ENCODE measurements at regions not wholly inside any gene's neighbourhood (a gene's known extent, or its start where the extent isn't known, plus 50 kb on each side); places are given as distances from the start of the nearest gene placed in this dataset.

- Mint-ChIP-seq H3K4me1 (peaks cover 0 to 1% (median 0%) of the 10 kb centered on the region in 4 donors), H3K27ac (no peak overlapping the region), H3K36me3 (peaks cover 0 to 4% of the 10 kb centered on the region in 2 donors), H3K27me3 (no peaks in the 10 kb centered on the region), H3K9me3 (peaks cover 0 to 7% (median 2%) of the 10 kb centered on the region in 8 donors), H3K4me3 (no peak overlapping the region)
- POLR2A ChIA-PET (ENCODE audit: partially characterized antibody): no interaction called here
- H3K36me3 ChIP-seq (ENCODE audit: insufficient read depth, low read length): no peaks in the 10 kb centered on the region
- H3K4me3 ChIP-seq (ENCODE audit: low read length in 2 of 2): no peak overlapping the region
- H3K27ac ChIP-seq (ENCODE audit: low read depth, low read length): no peak overlapping the region
- H3K4me1 ChIP-seq (ENCODE audit: insufficient read depth, low read length): no peaks in the 10 kb centered on the region
- no peaks in the 10 kb centered on the region for H3K27me3 ChIP-seq (ENCODE audit: insufficient read depth, low read length)
- CTCF ChIA-PET (ENCODE audit: partially characterized antibody): no interaction called here
- H3K9me3 ChIP-seq (ENCODE audit: control insufficient read depth in 1 of 2, low read length in 2 of 2): no peaks in the 10 kb centered on the region
- DNase-seq: no peak
- intact Hi-C loops (cut with micrococcal nuclease): no loop called here
Observed at GRCh38 chr3:110067527-110067926, 730.2 kb upstream of the DPPA4 start.

DNA sequence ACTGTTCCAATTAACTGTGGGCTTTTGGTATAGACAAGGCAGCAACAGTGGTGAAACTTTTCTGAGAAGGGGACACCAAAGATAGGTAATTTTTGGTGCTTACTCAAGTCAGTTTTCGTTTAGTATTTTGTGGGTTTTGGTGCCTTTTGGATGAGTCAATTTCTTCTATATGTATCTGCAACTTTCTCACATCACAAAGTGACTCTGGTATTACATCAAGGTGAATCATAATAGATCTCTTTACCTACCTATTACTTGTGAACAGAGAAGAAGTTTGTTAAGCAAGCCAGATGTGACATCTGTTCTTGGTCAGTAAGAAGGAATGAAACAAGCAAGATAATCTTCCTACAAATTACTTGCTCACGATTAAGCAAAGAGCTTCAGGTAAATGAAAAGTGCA is 732.4 kb upstream of the DPPA4 start:
- POLR2A ChIA-PET (ENCODE audit: partially characterized antibody): no interaction called here
- intact Hi-C loops (cut with micrococcal nuclease): no loop called here
- H3K4me3 Mint-ChIP-seq: no peak overlapping the region
- CTCF ChIA-PET (ENCODE audit: partially characterized antibody): interaction anchor here (1.7 kb wide), 1 partner anchor 10 kb away, joined by 3 read pairs; no protein-coding TSS in a partner anchor
- Histone ChIP-seq H3K27me3 (ENCODE audit: insufficient read depth, low read length) (no peaks in the 10 kb centered on the region), H3K4me1 (ENCODE audit: insufficient read depth, low read length) (no peaks in the 10 kb centered on the region), H3K4me3 (ENCODE audit: low read length in 2 of 2) (no peak overlapping the region), H3K27ac (ENCODE audit: low read depth, low read length) (no peak overlapping the region), H3K9me3 (ENCODE audit: control insufficient read depth in 1 of 2, low read length in 2 of 2) (no peaks in the 10 kb centered on the region), H3K36me3 (ENCODE audit: insufficient read depth, low read length) (no peaks in the 10 kb centered on the region)
- H3K4me1 Mint-ChIP-seq: peaks cover 0 to 1% (median 0%) of the 10 kb centered on the region in 4 donors
- H3K27ac Mint-ChIP-seq: no peak overlapping the region
- no peak for DNase-seq
- peaks cover 0 to 7% (median 4%) of the 10 kb centered on the region in 8 donors for H3K9me3 Mint-ChIP-seq
- no peaks in the 10 kb centered on the region for H3K27me3 Mint-ChIP-seq
- peaks cover 0 to 4% of the 10 kb centered on the region in 2 donors for H3K36me3 Mint-ChIP-seq

DNA sequence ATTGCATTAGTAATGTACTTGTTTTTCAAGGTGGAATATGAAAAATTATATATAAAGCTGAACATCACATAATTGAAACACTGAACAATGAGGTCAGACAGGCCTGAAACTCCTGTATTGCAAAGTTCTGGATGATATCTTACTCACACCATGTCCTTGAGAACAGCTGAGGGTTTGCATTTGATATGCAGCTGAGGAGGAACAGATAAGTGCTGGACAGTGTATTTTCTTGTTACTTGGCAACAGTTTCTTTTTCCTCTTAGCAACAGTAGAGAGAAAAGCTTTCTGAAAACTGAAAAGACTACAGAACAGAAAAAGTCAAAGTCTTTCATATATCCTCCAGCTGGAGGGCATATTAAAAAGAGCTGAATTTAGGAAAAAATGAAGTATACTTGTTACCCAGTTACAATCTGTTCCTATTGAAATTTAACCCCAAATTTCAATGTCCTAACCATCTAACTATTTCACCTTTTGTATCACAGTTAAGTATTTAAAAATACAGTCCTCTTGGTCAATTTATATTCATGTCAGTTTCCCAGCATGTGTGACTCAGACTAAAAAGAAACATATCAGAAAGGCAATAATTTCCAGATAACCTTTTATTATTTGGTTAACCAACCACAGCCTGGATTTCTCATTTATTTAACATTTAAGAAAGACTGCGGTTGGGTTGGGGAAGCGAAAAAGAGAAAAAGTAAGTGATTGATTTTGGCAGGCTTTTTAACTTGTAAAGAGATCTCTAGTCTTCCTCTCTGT is 733.0 kb upstream of the DPPA4 start:
- no peak overlapping the region for H3K4me3 ChIP-seq (ENCODE audit: low read length in 2 of 2)
- no peaks in the 10 kb centered on the region for H3K27me3 ChIP-seq (ENCODE audit: insufficient read depth, low read length)
- H3K4me3 Mint-ChIP-seq: no peak overlapping the region
- POLR2A ChIA-PET (ENCODE audit: partially characterized antibody): no interaction called here
- DNase-seq: no peak
- H3K4me1 Mint-ChIP-seq: peaks cover 0 to 1% (median 0%) of the 10 kb centered on the region in 4 donors
- H3K9me3 Mint-ChIP-seq: peaks cover 0 to 7% (median 4%) of the 10 kb centered on the region in 8 donors
- H3K4me1 ChIP-seq (ENCODE audit: insufficient read depth, low read length): no peaks in the 10 kb centered on the region
- H3K27ac ChIP-seq (ENCODE audit: low read depth, low read length): no peak overlapping the region
- intact Hi-C loops (cut with micrococcal nuclease): no loop called here
- no peak overlapping the region for H3K27ac Mint-ChIP-seq
- no peaks in the 10 kb centered on the region for H3K9me3 ChIP-seq (ENCODE audit: control insufficient read depth in 1 of 2, low read length in 2 of 2)
- H3K36me3 Mint-ChIP-seq: peaks cover 0 to 4% of the 10 kb centered on the region in 2 donors
- H3K27me3 Mint-ChIP-seq: no peaks in the 10 kb centered on the region
- no peaks in the 10 kb centered on the region for H3K36me3 ChIP-seq (ENCODE audit: insufficient read depth, low read length)
- CTCF ChIA-PET (ENCODE audit: partially characterized antibody): interaction anchor here (1.7 kb wide), 1 partner anchor 10 kb away, joined by 3 read pairs; no protein-coding TSS in a partner anchor

DNA sequence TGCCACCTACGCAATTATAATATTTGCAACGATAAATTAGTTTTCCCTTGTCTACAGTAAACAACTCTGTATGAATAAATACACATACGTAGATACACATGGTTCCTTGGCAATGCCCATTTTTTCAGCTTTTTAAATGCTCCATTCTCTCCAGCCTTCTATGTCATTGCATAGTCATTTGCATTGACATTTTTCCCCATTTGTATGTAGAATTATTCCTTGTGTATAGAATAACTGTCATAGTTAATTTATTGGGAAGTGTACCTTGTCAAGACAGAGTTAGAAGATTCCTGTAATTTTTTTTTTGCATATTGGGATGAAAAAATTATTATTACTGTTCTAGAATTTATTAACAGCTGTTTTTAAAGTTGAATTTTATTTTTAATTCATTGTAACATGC is 736.7 kb upstream of the DPPA4 start:
- H3K4me3 Mint-ChIP-seq: no peak overlapping the region
- H3K4me1 ChIP-seq (ENCODE audit: insufficient read depth, low read length): no peaks in the 10 kb centered on the region
- peaks cover 0 to 4% of the 10 kb centered on the region in 2 donors for H3K36me3 Mint-ChIP-seq
- H3K27me3 ChIP-seq (ENCODE audit: insufficient read depth, low read length): no peaks in the 10 kb centered on the region
- intact Hi-C loops (cut with micrococcal nuclease): no loop called here
- H3K27ac Mint-ChIP-seq: no peak overlapping the region
- ChIA-PET POLR2A (ENCODE audit: partially characterized antibody) (no interaction called here), CTCF (ENCODE audit: partially characterized antibody) (no interaction called here)
- DNase-seq: no peak
- H3K9me3 ChIP-seq (ENCODE audit: control insufficient read depth in 1 of 2, low read length in 2 of 2): no peaks in the 10 kb centered on the region
- H3K4me3 ChIP-seq (ENCODE audit: low read length in 2 of 2): no peak overlapping the region
- H3K27me3 Mint-ChIP-seq: no peaks in the 10 kb centered on the region
- no peak overlapping the region for H3K27ac ChIP-seq (ENCODE audit: low read depth, low read length)
- H3K4me1 Mint-ChIP-seq: peaks cover 0 to 1% (median 0%) of the 10 kb centered on the region in 4 donors
- peaks cover 0 to 7% (median 4%) of the 10 kb centered on the region in 8 donors for H3K9me3 Mint-ChIP-seq
- no peaks in the 10 kb centered on the region for H3K36me3 ChIP-seq (ENCODE audit: insufficient read depth, low read length)

GRCh38 chr3:110077093-110077492 is 739.7 kb upstream of the DPPA4 start:
- ChIA-PET POLR2A (ENCODE audit: partially characterized antibody) (no interaction called here), CTCF (ENCODE audit: partially characterized antibody) (no interaction called here)
- no peak for DNase-seq
- peaks cover 0 to 2% of the 10 kb centered on the region in 2 donors for H3K27me3 Mint-ChIP-seq
- intact Hi-C loops (cut with micrococcal nuclease): no loop called here
- Histone ChIP-seq H3K36me3 (ENCODE audit: insufficient read depth, low read length) (no peaks in the 10 kb centered on the region), H3K27me3 (ENCODE audit: insufficient read depth, low read length) (no peaks in the 10 kb centered on the region), H3K9me3 (ENCODE audit: control insufficient read depth in 1 of 2, low read length in 2 of 2) (no peaks in the 10 kb centered on the region), H3K4me3 (ENCODE audit: low read length in 2 of 2) (no peak overlapping the region), H3K4me1 (ENCODE audit: insufficient read depth, low read length) (no peaks in the 10 kb centered on the region), H3K27ac (ENCODE audit: low read depth, low read length) (no peak overlapping the region)
- no peaks in the 10 kb centered on the region for H3K4me1 Mint-ChIP-seq
- H3K4me3 Mint-ChIP-seq: no peak overlapping the region
- H3K9me3 Mint-ChIP-seq: peaks cover 0 to 4% (median 0%) of the 10 kb centered on the region in 8 donors
- no peak overlapping the region for H3K27ac Mint-ChIP-seq
- H3K36me3 Mint-ChIP-seq: no peaks in the 10 kb centered on the region

GRCh38 chr3:110093411-110093810 is 756.1 kb upstream of the DPPA4 start:
- Histone ChIP-seq H3K36me3 (ENCODE audit: insufficient read depth, low read length) (no peaks in the 10 kb centered on the region), H3K4me1 (ENCODE audit: insufficient read depth, low read length) (no peaks in the 10 kb centered on the region), H3K27ac (ENCODE audit: low read depth, low read length) (no peak overlapping the region), H3K27me3 (ENCODE audit: insufficient read depth, low read length) (no peaks in the 10 kb centered on the region), H3K9me3 (ENCODE audit: control insufficient read depth in 1 of 2, low read length in 2 of 2) (no peaks in the 10 kb centered on the region), H3K4me3 (ENCODE audit: low read length in 2 of 2) (no peak overlapping the region)
- H3K27me3 Mint-ChIP-seq: no peaks in the 10 kb centered on the region
- H3K9me3 Mint-ChIP-seq: peaks cover 0 to 3% (median 0%) of the 10 kb centered on the region in 8 donors
- intact Hi-C loops (cut with micrococcal nuclease): no loop called here
- no peak overlapping the region for H3K4me3 Mint-ChIP-seq
- ChIA-PET CTCF (ENCODE audit: partially characterized antibody) (no interaction called here), POLR2A (ENCODE audit: partially characterized antibody) (no interaction called here)
- H3K36me3 Mint-ChIP-seq: no peaks in the 10 kb centered on the region
- no peaks in the 10 kb centered on the region for H3K4me1 Mint-ChIP-seq
- H3K27ac Mint-ChIP-seq: no peak overlapping the region
- no peak for DNase-seq

DNA sequence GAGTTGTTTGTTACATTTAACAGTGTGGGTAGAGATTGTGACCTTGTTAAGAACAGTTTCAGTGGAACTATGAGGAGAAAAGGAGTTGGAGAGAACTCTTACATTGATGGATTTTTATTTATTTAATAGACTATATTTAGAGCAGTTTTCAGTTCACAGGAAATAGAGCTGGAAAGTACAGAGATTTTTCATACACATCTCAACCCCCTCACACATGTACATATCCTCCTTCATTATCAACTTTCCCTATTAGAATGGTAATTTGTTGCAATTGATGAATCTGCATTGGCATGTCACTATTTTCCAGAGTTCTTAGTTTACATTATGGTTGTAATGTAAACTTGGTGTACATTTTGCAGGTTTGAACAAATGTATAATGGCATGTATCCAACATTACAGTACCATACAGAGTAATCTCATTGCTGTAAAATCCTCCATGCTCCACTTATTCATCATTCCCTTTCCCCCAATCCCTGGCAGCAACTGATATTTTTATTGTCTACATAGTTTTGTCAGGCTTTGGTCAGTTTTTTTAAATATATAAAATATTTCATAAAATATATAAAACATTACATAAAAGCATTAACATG is 756.6 kb upstream of the DPPA4 start:
- POLR2A ChIA-PET (ENCODE audit: partially characterized antibody): no interaction called here
- peaks cover 0 to 3% (median 0%) of the 10 kb centered on the region in 8 donors for H3K9me3 Mint-ChIP-seq
- DNase-seq: no peak
- no peak overlapping the region for H3K27ac Mint-ChIP-seq
- Histone ChIP-seq H3K4me1 (ENCODE audit: insufficient read depth, low read length) (no peaks in the 10 kb centered on the region), H3K27me3 (ENCODE audit: insufficient read depth, low read length) (no peaks in the 10 kb centered on the region), H3K27ac (ENCODE audit: low read depth, low read length) (no peak overlapping the region), H3K36me3 (ENCODE audit: insufficient read depth, low read length) (no peaks in the 10 kb centered on the region), H3K9me3 (ENCODE audit: control insufficient read depth in 1 of 2, low read length in 2 of 2) (no peaks in the 10 kb centered on the region), H3K4me3 (ENCODE audit: low read length in 2 of 2) (no peak overlapping the region)
- no peaks in the 10 kb centered on the region for H3K27me3 Mint-ChIP-seq
- H3K36me3 Mint-ChIP-seq: no peaks in the 10 kb centered on the region
- intact Hi-C loops (cut with micrococcal nuclease): no loop called here
- no peak overlapping the region for H3K4me3 Mint-ChIP-seq
- CTCF ChIA-PET (ENCODE audit: partially characterized antibody): no interaction called here
- H3K4me1 Mint-ChIP-seq: no peaks in the 10 kb centered on the region

All from CD4-positive, alpha-beta memory T cell (primary cell).